Ovary (tissue), 7 donors: ENCODE measurements at regions not wholly inside any gene's neighbourhood (a gene's known extent, or its start where the extent isn't known, plus 50 kb on each side); places are given as distances from the start of the nearest gene placed in this dataset.

Experiments used
- DNase-seq, 5 donors: peaks; one replicate each; pipeline ENCODE4 v3.0.0-alpha.2; 2019 to 2020
- H3K27ac ChIP-seq, 2 donors: fragments of 200-600 bp; one replicate each; pipeline versions ENCODE4 v1.5.1 to v1.8.0; 2019 to 2022
- H3K27me3 ChIP-seq: fragments of 200-600 bp; one replicate; pipeline ENCODE4 v1.8.0; 2022
- H3K36me3 ChIP-seq: fragments of 200-600 bp; sonication (generic); one replicate; pipeline ENCODE4 v1.5.1; 2019
- H3K4me1 ChIP-seq: one replicate; pipeline ENCODE4 v1.8.1; 2013; ENCODE audit warnings: mild to moderate bottlenecking, moderate library complexity; ENCODE audit not compliant: insufficient read depth
- H3K4me3 ChIP-seq: fragments of 200-600 bp; sonication (generic); one replicate; pipeline ENCODE4 v1.5.1; 2017
- H3K9me3 ChIP-seq, 2 donors: fragments of 200-600 bp in 1 of 2; sonication (generic) in 1 of 2; one replicate each; pipeline versions ENCODE4 v1.5.1 to v1.8.1; 2013 to 2019; ENCODE audit warnings: mild to moderate bottlenecking in 1 of 2, moderate library complexity in 1 of 2
- EP300 ChIP-seq: sonication (generic); formaldehyde crosslinking; IDR thresholded peaks from one replicate; pipeline ENCODE4 v1.6.1; 2017; ENCODE audit warnings: antibody characterized with exemption
- POLR2A ChIP-seq: fragments of 450-650 bp; IDR thresholded peaks from one replicate; pipeline ENCODE4 v1.6.1; 2017; ENCODE audit warnings: antibody characterized with exemption, mild to moderate bottlenecking, moderate library complexity
- WGBS, 3 donors: extraction: QIAGEN DNeasy Blood & Tissue Kit in 1 of 3; methylation state at CpG; one replicate each; pipeline versions ENCODE4 v1.1.5 to v1.1.7; 2013 to 2017; 5-methylcytosine and 5-hydroxymethylcytosine counted together
- intact Hi-C, 4 donors: fragments of 100-400 bp; cut with DNase I; formaldehyde crosslinking; loops; one replicate each; pipeline versions ENCODE4 v1.11.0 to v1.15.1; 2022 to 2023
- TF ChIP-seq, protein P1 (sequence below), 3 donors: fragments of 450-650 bp in 2 of 3; fragments of 200-600 bp in 1 of 3; IDR thresholded peaks; one replicate each; pipeline versions ENCODE4 v1.5.1 to v1.8.0; 2016 to 2022; ENCODE audit warnings: antibody characterized with exemption in 3 of 3, mild to moderate bottlenecking in 1 of 3
- donor health status: DM: no; HTN: no; CAD: no; lungs with moderate emphysema.
- donor health status: DM: no; HTN: no; CAD: no.
- donor health status: Bipolar disorder and iron deficiency.
- donor health status: DM: no; HTN: no; CAD: no.
- donor health status: DM: yes; HTN: yes; CAD: no.

DNA sequence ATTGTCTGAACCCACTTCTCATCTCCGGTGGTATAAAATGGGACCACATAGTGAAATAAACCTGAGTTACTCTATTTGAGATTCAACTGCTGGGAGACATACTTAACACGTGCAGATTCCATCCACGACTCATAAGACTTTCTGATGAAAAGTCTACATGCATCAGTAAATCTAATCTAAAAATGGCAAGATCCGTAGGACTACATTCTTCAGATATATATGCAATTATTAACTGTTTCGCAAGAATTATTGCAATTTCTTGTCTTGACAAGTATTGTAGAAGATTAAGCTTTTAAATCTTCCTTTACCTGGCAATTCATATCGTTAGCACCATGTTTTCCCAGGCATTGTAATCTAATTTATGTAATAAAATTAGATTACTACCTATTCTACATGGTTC is 718.7 kb upstream of the CBLB start:
- Histone ChIP-seq H3K4me1 (no peaks in the 10 kb centered on the region), H3K4me3 (no peak overlapping the region), H3K9me3 (no peaks in the 10 kb centered on the region), H3K27ac (no peak overlapping the region), H3K36me3 (no peaks in the 10 kb centered on the region), H3K27me3 (no peaks in the 10 kb centered on the region)
- 92 to 94% (median 92%) methylated on average over 6 of the region's 6 CpGs for WGBS, 3 donors
- TF ChIP-seq POLR2A (no peak), EP300 (no peak)
- TF ChIP-seq, protein P1, sequence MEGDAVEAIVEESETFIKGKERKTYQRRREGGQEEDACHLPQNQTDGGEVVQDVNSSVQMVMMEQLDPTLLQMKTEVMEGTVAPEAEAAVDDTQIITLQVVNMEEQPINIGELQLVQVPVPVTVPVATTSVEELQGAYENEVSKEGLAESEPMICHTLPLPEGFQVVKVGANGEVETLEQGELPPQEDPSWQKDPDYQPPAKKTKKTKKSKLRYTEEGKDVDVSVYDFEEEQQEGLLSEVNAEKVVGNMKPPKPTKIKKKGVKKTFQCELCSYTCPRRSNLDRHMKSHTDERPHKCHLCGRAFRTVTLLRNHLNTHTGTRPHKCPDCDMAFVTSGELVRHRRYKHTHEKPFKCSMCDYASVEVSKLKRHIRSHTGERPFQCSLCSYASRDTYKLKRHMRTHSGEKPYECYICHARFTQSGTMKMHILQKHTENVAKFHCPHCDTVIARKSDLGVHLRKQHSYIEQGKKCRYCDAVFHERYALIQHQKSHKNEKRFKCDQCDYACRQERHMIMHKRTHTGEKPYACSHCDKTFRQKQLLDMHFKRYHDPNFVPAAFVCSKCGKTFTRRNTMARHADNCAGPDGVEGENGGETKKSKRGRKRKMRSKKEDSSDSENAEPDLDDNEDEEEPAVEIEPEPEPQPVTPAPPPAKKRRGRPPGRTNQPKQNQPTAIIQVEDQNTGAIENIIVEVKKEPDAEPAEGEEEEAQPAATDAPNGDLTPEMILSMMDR (IDR thresholded peaks at IDR 0.05) = no peak
- no peak for DNase-seq
- intact Hi-C loops = no loop called here

DNA sequence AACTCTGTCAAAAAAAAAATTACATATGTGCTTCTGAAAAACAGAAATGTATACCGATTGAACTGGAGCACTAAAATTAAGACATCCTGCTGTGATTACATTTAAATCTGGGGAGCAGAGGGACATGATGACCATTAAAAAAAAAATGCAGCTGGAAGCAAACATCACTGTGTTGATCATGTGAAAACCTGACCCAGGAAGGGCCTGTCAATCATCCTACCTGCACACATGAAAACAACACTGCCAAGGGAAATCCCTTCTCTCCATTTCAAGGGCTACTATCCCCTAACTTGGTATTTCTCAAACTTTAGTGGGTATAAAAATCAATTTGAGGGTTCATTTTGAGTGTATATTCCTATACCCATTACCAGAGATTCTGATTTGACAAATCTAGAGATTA is 719.9 kb upstream of the CBLB start:
- intact Hi-C loops = no loop called here
- 88 to 97% (median 92%) methylated on average over 1 of the region's 1 CpG for WGBS, 3 donors

DNA sequence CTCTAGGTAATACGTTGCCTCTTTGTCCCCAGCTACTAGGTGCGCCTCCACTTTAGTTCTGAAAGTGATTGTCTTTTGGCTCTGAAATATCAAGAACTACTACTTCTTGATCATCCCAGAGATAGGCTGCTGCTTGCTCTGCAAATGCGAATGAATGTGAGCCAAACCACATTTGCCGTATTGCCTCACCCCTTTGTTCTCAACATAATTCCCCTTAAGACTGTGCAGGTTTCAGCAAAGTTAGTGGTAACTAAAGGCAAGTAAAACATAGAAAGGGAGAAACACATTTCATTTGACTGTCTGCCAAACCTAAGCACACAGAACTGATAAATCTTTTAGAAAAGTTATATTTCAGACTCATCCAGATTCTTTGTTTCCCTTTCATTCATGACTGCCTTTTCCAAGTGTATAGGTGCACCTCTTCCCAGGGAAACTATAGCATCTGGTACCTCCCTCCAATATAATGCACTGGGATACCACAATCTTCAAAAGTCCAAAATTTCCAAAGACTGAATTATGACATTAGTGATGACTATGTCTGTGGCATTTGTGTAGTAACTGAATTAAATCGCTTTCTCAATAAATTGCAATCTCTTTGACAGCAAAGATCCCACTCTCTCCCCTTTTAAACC is 720.6 kb upstream of the CBLB start:
- intact Hi-C loops = no loop called here
- H3K4me3 ChIP-seq = no peak overlapping the region
- H3K27ac ChIP-seq = no peak overlapping the region
- no peaks in the 10 kb centered on the region for H3K27me3 ChIP-seq
- no peaks in the 10 kb centered on the region for H3K4me1 ChIP-seq
- 77 to 90% (median 84%) methylated on average over 5 of the region's 5 CpGs for WGBS, 3 donors
- no peaks in the 10 kb centered on the region for H3K9me3 ChIP-seq
- H3K36me3 ChIP-seq = no peaks in the 10 kb centered on the region
- DNase-seq = no peak
- no peak for TF ChIP-seq EP300
- TF ChIP-seq, protein P1 (IDR thresholded peaks at IDR 0.05) = no peak
- TF ChIP-seq POLR2A = no peak

More for the DNA sequence above, 719.9 kb upstream of the CBLB start:
- no peak overlapping the region for H3K27ac ChIP-seq
- H3K27me3 ChIP-seq = no peaks in the 10 kb centered on the region
- H3K4me1 ChIP-seq = no peaks in the 10 kb centered on the region
- DNase-seq = no peak
- H3K36me3 ChIP-seq = no peaks in the 10 kb centered on the region
- H3K4me3 ChIP-seq = no peak overlapping the region
- no peaks in the 10 kb centered on the region for H3K9me3 ChIP-seq
- TF ChIP-seq, protein P1 (IDR thresholded peaks at IDR 0.05) = no peak
- TF ChIP-seq EP300 = no peak
- TF ChIP-seq POLR2A = no peak

DNA sequence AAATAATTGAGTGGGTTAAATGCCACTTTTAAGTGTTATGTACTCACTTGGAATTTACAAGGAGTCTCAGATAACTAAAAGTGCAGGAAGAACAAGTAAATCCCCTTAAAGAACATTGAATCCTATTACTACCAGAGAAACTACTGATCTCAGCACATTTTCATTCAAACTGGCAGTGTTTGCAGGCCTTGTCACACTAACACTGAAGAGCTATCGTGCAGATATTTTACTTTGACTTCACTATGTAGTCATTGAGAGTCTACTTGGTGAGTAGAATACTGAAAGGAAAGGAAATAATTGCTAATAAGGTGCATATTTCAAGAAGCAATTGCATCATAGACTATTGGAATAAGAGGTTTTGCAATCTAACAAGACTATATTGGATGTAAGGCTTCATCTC is 721.4 kb upstream of the CBLB start:
- no peak for DNase-seq
- Histone ChIP-seq H3K4me3 (no peak overlapping the region), H3K36me3 (no peaks in the 10 kb centered on the region), H3K27ac (no peak overlapping the region), H3K9me3 (no peaks in the 10 kb centered on the region), H3K4me1 (no peaks in the 10 kb centered on the region), H3K27me3 (no peaks in the 10 kb centered on the region)
- 37 to 53% (median 39%) methylated on average over 1 of the region's 1 CpG for WGBS, 3 donors
- intact Hi-C loops = no loop called here
- TF ChIP-seq, protein P1 (IDR thresholded peaks at IDR 0.05) = no peak
- TF ChIP-seq EP300 = no peak
- no peak for TF ChIP-seq POLR2A
